Fibroblast of lung (primary cell): ENCODE measurements at regions not wholly inside any gene's neighbourhood (a gene's known extent, or its start where the extent isn't known, plus 50 kb on each side); places are given as distances from the start of the nearest gene placed in this dataset.
"Not testable (repeated sequence)": the region's sequence is repeated elsewhere in the genome, so short reads cannot be mapped to it uniquely, and the experiment has no call there.

Experiments used
- DNase-seq, 2 donors: peaks; one replicate each; pipeline versions ENCODE4 v3.0.0 to v3.0.0-alpha.2; 2010; ENCODE audit warnings: low read depth in 2 of 2
- H2AFZ ChIP-seq: 2 replicates; pipeline ENCODE4 v1.5.1; 2012; ENCODE audit warnings: low read length, control low read depth, inconsistent platforms
- H3K27ac ChIP-seq: 2 replicates; pipeline ENCODE4 v1.5.1; 2011; ENCODE audit warnings: low read length, control low read depth; ENCODE audit not compliant: insufficient read depth
- H3K27me3 ChIP-seq: 2 replicates; pipeline ENCODE4 v1.5.1; 2011; ENCODE audit warnings: mild to moderate bottlenecking, low read length; ENCODE audit not compliant: control insufficient read depth, insufficient read depth
- H3K36me3 ChIP-seq: 2 replicates; pipeline ENCODE4 v1.5.1; 2011; ENCODE audit warnings: low read length; ENCODE audit not compliant: control insufficient read depth, insufficient read depth
- H3K4me1 ChIP-seq: 2 replicates; pipeline ENCODE4 v1.5.1; 2011; ENCODE audit warnings: low read length; ENCODE audit not compliant: control insufficient read depth, insufficient read depth; ENCODE audit errors: extremely low read depth
- H3K4me2 ChIP-seq: 2 replicates; pipeline ENCODE4 v1.5.1; 2011; ENCODE audit warnings: low read length, control low read depth; ENCODE audit not compliant: insufficient read depth; ENCODE audit errors: extremely low read depth
- H3K4me3 ChIP-seq, 4 experiments: fragments of 200-600 bp in 1 of 4; sonication (generic) in 1 of 4; replicated peaks in 1 of 4; 2 replicates each; pipeline ENCODE4 v1.5.1; 2011 to 2016; ENCODE audit warnings: low read length in 4 of 4, low read depth in 3 of 4, mild to moderate bottlenecking in 3 of 4, control low read depth in 2 of 4, inconsistent platforms in 1 of 4, mixed read lengths in 1 of 4; ENCODE audit not compliant: insufficient read depth in 1 of 4; ENCODE audit errors: control extremely low read depth in 1 of 4
- H3K79me2 ChIP-seq: 2 replicates; pipeline ENCODE4 v1.5.1; 2012; ENCODE audit warnings: mild to moderate bottlenecking, low read length, inconsistent platforms; ENCODE audit not compliant: control insufficient read depth, insufficient read depth
- H3K9ac ChIP-seq: 2 replicates; pipeline ENCODE4 v1.5.1; 2011; ENCODE audit warnings: mild to moderate bottlenecking, low read length, control low read depth; ENCODE audit not compliant: insufficient read depth
- H3K9me3 ChIP-seq: 2 replicates; pipeline ENCODE4 v1.5.1; 2012; ENCODE audit warnings: low read depth, low read length; ENCODE audit not compliant: control insufficient read depth, insufficient read depth
- H4K20me1 ChIP-seq: 2 replicates; pipeline ENCODE4 v1.5.1; 2011; ENCODE audit warnings: low read length; ENCODE audit not compliant: control insufficient read depth, insufficient read depth; ENCODE audit errors: extremely low read depth
- EZH2 ChIP-seq: IDR thresholded peaks from 2 replicates; pipeline ENCODE4 v1.5.1; 2012; ENCODE audit warnings: low read length, control low read depth, mild to moderate bottlenecking; ENCODE audit errors: missing control alignments
- TF ChIP-seq, protein P1 (sequence below), 2 donors: IDR thresholded peaks in 1 of 2; conservative IDR thresholded peaks in 1 of 2; 1 replicate in 1 of 2; 2 replicates in 1 of 2; pipeline ENCODE4 v1.5.1; 2011 to 2012; ENCODE audit warnings: low read length in 2 of 2, control low read depth in 1 of 2, inconsistent platforms in 1 of 2, low read depth in 1 of 2, mild to moderate bottlenecking in 1 of 2

DNA sequence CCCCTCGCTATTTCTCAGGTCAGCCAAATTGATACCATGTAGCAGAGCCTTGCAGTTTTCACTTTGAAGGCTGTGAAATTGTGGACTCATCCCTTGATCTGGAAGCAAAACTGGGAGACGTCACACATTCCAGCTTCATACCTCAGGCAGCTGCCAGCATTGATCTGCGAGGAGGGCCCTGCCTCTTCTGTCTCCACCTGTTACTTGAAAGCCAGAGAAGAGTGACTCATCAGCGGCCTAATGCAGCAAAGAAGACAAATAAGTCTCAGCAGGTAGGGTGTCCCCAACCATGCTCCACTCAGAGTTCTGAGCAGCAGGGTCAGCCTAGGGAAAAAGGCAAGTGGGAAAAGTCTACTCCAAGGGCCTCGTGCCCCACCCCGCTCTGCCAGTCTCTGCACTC, 69.4 kb upstream of the BMP2 start:
- no peaks in the 10 kb centered on the region for H4K20me1 ChIP-seq
- peak in 1 of 2 donors; percentile 45 for DNase-seq
- no peaks in the 10 kb centered on the region for H3K36me3 ChIP-seq
- no peak overlapping the region for H3K4me2 ChIP-seq
- TF ChIP-seq, protein P1, sequence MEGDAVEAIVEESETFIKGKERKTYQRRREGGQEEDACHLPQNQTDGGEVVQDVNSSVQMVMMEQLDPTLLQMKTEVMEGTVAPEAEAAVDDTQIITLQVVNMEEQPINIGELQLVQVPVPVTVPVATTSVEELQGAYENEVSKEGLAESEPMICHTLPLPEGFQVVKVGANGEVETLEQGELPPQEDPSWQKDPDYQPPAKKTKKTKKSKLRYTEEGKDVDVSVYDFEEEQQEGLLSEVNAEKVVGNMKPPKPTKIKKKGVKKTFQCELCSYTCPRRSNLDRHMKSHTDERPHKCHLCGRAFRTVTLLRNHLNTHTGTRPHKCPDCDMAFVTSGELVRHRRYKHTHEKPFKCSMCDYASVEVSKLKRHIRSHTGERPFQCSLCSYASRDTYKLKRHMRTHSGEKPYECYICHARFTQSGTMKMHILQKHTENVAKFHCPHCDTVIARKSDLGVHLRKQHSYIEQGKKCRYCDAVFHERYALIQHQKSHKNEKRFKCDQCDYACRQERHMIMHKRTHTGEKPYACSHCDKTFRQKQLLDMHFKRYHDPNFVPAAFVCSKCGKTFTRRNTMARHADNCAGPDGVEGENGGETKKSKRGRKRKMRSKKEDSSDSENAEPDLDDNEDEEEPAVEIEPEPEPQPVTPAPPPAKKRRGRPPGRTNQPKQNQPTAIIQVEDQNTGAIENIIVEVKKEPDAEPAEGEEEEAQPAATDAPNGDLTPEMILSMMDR (conservative IDR thresholded peaks at IDR 0.05 in 1 of 2, IDR thresholded peaks at IDR 0.05 in 1 of 2; ENCODE audit: low read depth in 1 of 2, low read length in 2 of 2), result no peak
- TF ChIP-seq EZH2, result no peak
- no peaks in the 10 kb centered on the region for H3K79me2 ChIP-seq
- H3K4me1 ChIP-seq, result no peaks in the 10 kb centered on the region
- H3K4me3 ChIP-seq, result no peak overlapping the region
- no peak overlapping the region for H3K27ac ChIP-seq
- no peaks in the 10 kb centered on the region for H3K9me3 ChIP-seq
- H3K27me3 ChIP-seq, result no peaks in the 10 kb centered on the region
- no peak overlapping the region for H2AFZ ChIP-seq
- H3K9ac ChIP-seq, result no peak overlapping the region

DNA sequence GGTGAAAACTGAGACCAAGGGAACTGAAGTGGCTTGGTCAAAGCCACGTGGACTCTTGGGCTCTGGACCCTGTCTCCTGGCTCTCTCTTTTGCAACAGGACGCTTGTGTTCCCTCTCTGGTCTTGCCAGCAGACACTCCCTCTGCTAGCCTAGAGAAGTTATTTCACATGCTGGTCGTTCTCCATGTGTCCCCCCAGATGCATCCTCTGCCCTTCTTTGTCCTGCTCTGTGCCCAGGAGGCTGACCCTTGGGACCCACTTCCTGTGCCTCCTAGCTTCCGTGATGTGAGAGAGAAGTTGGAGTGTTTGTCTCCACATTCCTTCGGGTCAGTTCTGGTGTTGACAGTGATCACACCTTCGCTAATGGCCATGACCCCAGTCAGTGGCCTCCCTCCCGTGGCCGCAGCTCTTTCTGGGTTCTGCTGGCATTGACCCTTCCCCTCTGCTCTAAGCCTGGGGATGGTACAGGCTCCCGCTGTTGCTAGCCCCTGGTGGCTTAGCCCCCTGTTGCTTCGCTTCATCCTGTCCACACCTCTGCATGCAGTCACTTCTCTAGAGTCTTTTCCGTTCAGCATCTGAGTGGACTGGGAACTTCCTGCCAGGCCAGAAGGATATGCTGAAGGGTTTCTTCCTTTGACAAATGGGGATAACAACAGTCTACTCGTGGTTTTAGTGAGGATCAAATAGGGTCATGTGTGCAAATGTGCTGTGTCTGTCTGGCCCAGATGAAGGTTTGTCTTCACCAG, 70.1 kb upstream of the BMP2 start:
- Histone ChIP-seq H3K27ac (no peak overlapping the region), H3K9ac (no peak overlapping the region), H3K79me2 (no peaks in the 10 kb centered on the region), H4K20me1 (no peaks in the 10 kb centered on the region), H3K4me2 (no peak overlapping the region), H3K27me3 (no peaks in the 10 kb centered on the region), H3K9me3 (no peaks in the 10 kb centered on the region), H2AFZ (no peak overlapping the region), H3K36me3 (no peaks in the 10 kb centered on the region), H3K4me1 (no peaks in the 10 kb centered on the region), H3K4me3 (no peak overlapping the region)
- TF ChIP-seq EZH2, result no peak
- TF ChIP-seq, protein P1 (conservative IDR thresholded peaks at IDR 0.05 in 1 of 2, IDR thresholded peaks at IDR 0.05 in 1 of 2; ENCODE audit: low read depth in 1 of 2, low read length in 2 of 2), result no peak
- no peak for DNase-seq

DNA sequence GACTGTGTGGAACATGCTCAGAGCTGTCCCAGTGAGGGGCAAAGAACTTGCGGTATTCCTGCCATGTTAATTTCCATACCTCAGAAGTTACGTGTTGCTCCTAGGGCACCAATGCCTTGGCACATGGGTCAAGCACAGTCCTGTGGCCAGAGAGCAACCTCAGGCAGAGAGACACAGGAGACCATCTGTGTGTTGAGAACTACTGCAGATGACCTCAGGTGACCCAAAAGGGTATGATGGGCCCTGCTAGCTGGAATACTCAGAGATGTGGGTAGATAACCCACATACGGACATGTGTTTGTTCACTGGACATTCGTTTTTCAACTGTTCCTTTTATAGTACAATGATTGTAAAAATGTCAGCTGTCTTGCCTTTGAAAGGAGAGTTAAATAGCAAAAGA, 71.5 kb upstream of the BMP2 start:
- Histone ChIP-seq H3K36me3 (no peaks in the 10 kb centered on the region), H3K27me3 (no peaks in the 10 kb centered on the region), H3K79me2 (no peaks in the 10 kb centered on the region), H3K4me2 (no peak overlapping the region), H3K27ac (no peak overlapping the region), H2AFZ (no peak overlapping the region), H3K9me3 (no peaks in the 10 kb centered on the region), H4K20me1 (no peaks in the 10 kb centered on the region), H3K9ac (no peak overlapping the region), H3K4me3 (no peak overlapping the region), H3K4me1 (no peaks in the 10 kb centered on the region)
- no peak for DNase-seq
- no peak for TF ChIP-seq EZH2
- TF ChIP-seq, protein P1 (conservative IDR thresholded peaks at IDR 0.05 in 1 of 2, IDR thresholded peaks at IDR 0.05 in 1 of 2; ENCODE audit: low read depth in 1 of 2, low read length in 2 of 2), result no peak

DNA sequence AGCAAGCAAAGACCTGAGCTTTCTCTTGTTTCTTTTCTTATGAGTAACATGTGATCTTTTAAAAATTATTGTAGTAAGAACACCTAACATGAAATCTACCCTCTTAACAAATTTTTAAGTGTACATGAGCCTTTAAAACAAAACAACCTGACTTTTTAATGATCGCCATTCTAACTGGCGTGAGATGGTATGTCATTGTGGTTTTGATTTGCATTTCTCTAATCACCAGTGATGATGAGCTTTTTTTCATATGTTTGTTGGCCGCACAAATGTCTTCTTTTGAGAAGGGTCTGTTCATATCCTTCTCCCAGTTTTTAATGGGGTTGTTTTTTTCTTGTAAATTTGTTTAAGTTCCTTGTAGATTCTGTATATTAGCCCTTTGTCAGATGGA, 73.7 kb upstream of the BMP2 start:
- H3K27ac ChIP-seq, H2AFZ ChIP-seq, H3K4me2 ChIP-seq, H3K9ac ChIP-seq, H3K9me3 ChIP-seq, H3K27me3 ChIP-seq, H3K36me3 ChIP-seq, H3K4me1 ChIP-seq, H3K4me3 ChIP-seq, H4K20me1 ChIP-seq, H3K79me2 ChIP-seq, DNase-seq: not testable (repeated sequence)
